ENCODE measurements at regions not wholly inside any gene's neighbourhood (a gene's known extent, or its start where the extent isn't known, plus 50 kb on each side); places are given as distances from the start of the nearest gene placed in this dataset.
A peak's percentile ranks its signal among the peaks of the same experiment; 100 is the strongest.

GRCh38 chr15:98525661-98526001 lies 122.7 kb upstream of the IGF1R start:
- Mint-ChIP-seq H3K9me3 (no peaks in the 10 kb centered on the region), H3K36me3 (no peaks in the 10 kb centered on the region), H3K4me3 (no peak overlapping the region), H3K27ac (no peak overlapping the region), H3K4me1 (peaks cover 0 to 20% of the 10 kb centered on the region in 2 donors), H3K27me3 (peaks cover 24 to 40% of the 10 kb centered on the region in 2 donors)
- DNase-seq (no peak), ATAC-seq (replicated peaks) (no peak)

DNA sequence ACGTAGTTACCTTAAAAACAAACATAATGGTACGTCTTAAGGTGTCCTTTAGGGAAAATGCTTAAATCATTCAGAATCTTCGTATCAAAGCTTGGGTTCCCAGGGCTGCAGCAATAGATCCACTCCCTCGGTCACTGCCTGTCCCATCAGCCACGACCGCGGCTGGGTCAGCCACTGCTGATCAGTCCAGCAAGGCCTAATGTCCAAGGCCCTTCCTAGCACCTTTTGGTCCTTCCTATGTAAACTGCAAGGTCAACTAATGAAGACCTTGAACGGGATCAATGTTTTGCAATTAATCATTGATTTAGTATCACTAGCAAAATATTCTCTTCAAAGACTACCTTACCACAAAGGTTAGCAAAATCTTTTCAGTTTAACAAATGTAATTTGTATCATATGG lies 122.2 kb upstream of the IGF1R start:
- peaks cover 0 to 2% of the 10 kb centered on the region in 2 donors for H3K36me3 Mint-ChIP-seq
- no peak for DNase-seq
- no peak for ATAC-seq (replicated peaks)
- peaks cover 3 to 25% of the 10 kb centered on the region in 2 donors for H3K4me1 Mint-ChIP-seq
- H3K9me3 Mint-ChIP-seq: peaks cover 0 to 2% of the 10 kb centered on the region in 2 donors
- no peak overlapping the region for H3K27ac Mint-ChIP-seq
- H3K27me3 Mint-ChIP-seq: peaks cover 27 to 40% of the 10 kb centered on the region in 2 donors
- no peak overlapping the region for H3K4me3 Mint-ChIP-seq

DNA sequence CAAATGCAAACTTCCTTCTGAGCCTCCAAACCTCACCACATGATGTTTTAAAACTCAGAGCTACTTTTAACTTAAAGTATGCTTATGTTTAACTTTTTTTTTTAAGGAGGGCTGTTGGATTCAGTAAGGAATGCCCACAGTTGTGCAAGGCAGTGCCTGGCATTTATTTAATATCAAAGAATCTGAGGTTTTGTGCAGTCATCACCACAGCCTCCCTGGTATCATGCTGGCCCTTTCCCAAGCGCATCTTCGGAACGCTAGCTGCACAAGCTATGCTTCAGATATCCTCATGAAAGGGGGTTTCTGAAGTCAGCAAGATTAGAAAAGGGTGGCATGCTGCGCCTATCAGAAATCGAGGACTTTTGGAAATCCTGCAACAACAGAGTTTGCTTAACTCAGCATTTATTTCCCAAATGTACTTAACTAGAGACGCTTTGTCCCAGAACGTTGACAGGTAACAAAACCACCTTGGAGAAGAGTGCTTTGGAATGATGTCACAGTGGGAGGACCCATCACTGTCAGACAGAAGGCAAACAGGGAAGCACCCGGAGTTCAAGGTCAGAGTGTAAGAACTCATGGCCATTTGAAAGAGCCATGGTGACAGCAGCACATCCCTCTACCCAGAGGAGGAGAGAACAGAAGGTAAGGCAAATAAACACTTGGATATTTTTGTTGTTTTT lies 120.2 kb upstream of the IGF1R start:
- Mint-ChIP-seq H3K27ac (no peak overlapping the region), H3K4me3 (no peak overlapping the region), H3K36me3 (peaks cover 0 to 2% of the 10 kb centered on the region in 2 donors), H3K9me3 (peaks cover 0 to 2% of the 10 kb centered on the region in 2 donors), H3K4me1 (peaks cover 3 to 27% of the 10 kb centered on the region in 2 donors), H3K27me3 (peaks cover 26 to 37% of the 10 kb centered on the region in 2 donors)
- ATAC-seq (replicated peaks) (no peak), DNase-seq (no peak)

- Mint-ChIP-seq H3K36me3 (peaks cover 0 to 2% of the 10 kb centered on the region in 2 donors), H3K4me3 (no peak overlapping the region), H3K9me3 (peaks cover 0 to 2% of the 10 kb centered on the region in 2 donors), H3K4me1 (peaks cover 3 to 27% of the 10 kb centered on the region in 2 donors), H3K27ac (no peak overlapping the region), H3K27me3 (peaks cover 26 to 37% of the 10 kb centered on the region in 2 donors)
- ATAC-seq (replicated peaks): no peak
- no peak for DNase-seq
Observed at GRCh38 chr15:98529205-98530145, 118.9 kb upstream of the IGF1R start.

GRCh38 chr15:98530570-98530969 lies 117.8 kb upstream of the IGF1R start:
- no peak for DNase-seq
- no peak overlapping the region for H3K4me3 Mint-ChIP-seq
- peaks cover 0 to 2% of the 10 kb centered on the region in 2 donors for H3K36me3 Mint-ChIP-seq
- H3K27ac Mint-ChIP-seq: no peak overlapping the region
- H3K4me1 Mint-ChIP-seq: peaks cover 3 to 25% of the 10 kb centered on the region in 2 donors
- peaks cover 0 to 2% of the 10 kb centered on the region in 2 donors for H3K9me3 Mint-ChIP-seq
- H3K27me3 Mint-ChIP-seq: peaks cover 26 to 27% of the 10 kb centered on the region in 2 donors
- peak; percentile 92 to 97 for ATAC-seq (replicated peaks)

DNA sequence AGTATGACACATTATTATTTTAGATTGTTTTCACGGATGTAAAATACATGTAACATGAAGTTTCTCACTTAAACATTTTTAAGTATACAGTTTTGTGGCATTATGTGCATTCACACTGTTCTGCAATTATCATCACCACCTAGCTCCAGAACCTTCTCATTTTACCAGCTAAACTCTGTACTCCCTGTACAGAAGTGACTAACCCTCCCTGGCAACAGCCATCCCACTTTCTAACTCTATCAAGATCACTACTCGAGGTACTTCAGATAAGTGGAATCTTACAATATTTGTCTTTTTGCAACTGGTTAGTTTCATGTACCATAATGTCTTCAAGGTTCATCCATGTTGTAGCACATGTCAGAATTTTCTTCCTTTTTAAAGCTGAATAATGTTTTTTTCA lies 116.3 kb upstream of the IGF1R start:
- H3K4me1 Mint-ChIP-seq: peaks cover 3 to 21% of the 10 kb centered on the region in 2 donors

GRCh38 chr15:98536976-98537375 lies 111.4 kb upstream of the IGF1R start:
- Mint-ChIP-seq H3K36me3 (no peaks in the 10 kb centered on the region), H3K4me3 (no peak overlapping the region), H3K4me1 (no peaks in the 10 kb centered on the region), H3K27ac (no peak overlapping the region), H3K9me3 (no peaks in the 10 kb centered on the region), H3K27me3 (peaks cover 36 to 56% of the 10 kb centered on the region in 2 donors)
- DNase-seq: no peak
- no peak for ATAC-seq (replicated peaks)

More for the DNA sequence above, 116.3 kb upstream of the IGF1R start:
- peaks cover 0 to 2% of the 10 kb centered on the region in 2 donors for H3K36me3 Mint-ChIP-seq
- no peak for ATAC-seq (replicated peaks)
- no peak overlapping the region for H3K27ac Mint-ChIP-seq
- H3K4me3 Mint-ChIP-seq: no peak overlapping the region
- H3K9me3 Mint-ChIP-seq: peaks cover 0 to 2% of the 10 kb centered on the region in 2 donors
- no peak for DNase-seq
- H3K27me3 Mint-ChIP-seq: peaks cover 34 to 37% of the 10 kb centered on the region in 2 donors

DNA sequence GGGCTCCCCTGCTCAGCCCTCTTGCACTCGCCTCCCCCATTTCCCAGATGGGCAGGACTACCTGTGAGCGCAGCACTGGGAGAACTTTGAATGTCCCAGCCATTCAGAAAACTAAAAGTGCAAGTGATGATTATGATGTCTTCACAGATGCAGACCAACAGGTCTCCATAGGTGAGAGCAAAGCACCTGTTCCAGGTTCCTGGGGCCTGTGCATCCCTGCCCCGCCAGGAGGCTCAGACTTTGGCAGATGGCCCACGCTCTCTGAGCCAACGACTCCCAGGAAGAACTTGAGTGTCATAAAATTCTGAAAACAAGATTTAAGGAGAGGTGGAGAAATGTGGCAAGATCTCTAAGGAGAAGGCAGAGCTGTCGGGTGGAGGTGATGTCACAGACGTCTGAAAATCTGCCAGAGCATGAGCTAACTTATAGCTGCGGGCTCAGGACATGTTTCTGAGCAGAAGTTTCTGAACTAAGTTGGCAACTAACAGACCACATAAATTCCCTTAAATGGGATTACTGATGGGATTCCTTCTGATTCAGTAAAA lies 110.8 kb upstream of the IGF1R start:
- H3K4me3 Mint-ChIP-seq: no peak overlapping the region
- ATAC-seq (replicated peaks) (no peak), DNase-seq (no peak)
- peaks cover 36 to 58% of the 10 kb centered on the region in 2 donors for H3K27me3 Mint-ChIP-seq
- no peaks in the 10 kb centered on the region for H3K36me3 Mint-ChIP-seq
- H3K4me1 Mint-ChIP-seq: no peaks in the 10 kb centered on the region
- H3K9me3 Mint-ChIP-seq: no peaks in the 10 kb centered on the region
- no peak overlapping the region for H3K27ac Mint-ChIP-seq

GRCh38 chr15:98541519-98541918 lies 106.8 kb upstream of the IGF1R start:
- Mint-ChIP-seq H3K4me3 (no peak overlapping the region), H3K4me1 (no peaks in the 10 kb centered on the region), H3K36me3 (no peaks in the 10 kb centered on the region), H3K27ac (no peak overlapping the region), H3K27me3 (peaks cover 35 to 49% of the 10 kb centered on the region in 2 donors), H3K9me3 (no peaks in the 10 kb centered on the region)
- ATAC-seq (replicated peaks) (no peak), DNase-seq (no peak)

GRCh38 chr15:98543237-98543636 lies 105.1 kb upstream of the IGF1R start:
- peaks cover 39 to 46% of the 10 kb centered on the region in 2 donors for H3K27me3 Mint-ChIP-seq
- no peak overlapping the region for H3K27ac Mint-ChIP-seq

DNA sequence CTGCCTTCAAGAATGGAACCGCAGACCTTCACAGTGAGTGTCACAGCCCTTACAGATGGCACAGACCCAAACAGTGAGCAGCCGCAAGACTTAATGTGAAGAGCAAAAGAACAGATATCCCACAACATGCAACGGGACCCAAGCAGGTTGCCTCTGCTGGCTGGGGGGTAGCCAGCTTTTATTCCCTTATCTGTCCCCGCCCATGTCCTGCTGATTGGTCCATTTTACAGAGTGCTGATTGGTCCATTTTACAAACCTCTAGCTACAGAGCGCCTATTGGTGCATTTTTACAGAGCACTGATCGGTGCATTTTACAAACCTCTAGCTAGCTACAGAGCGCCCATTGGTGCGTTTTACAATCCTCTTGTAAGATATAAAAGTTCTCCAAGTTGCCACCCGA lies 102.0 kb upstream of the IGF1R start:
- peaks cover 53 to 55% of the 10 kb centered on the region in 2 donors for H3K27me3 Mint-ChIP-seq
- no peak overlapping the region for H3K27ac Mint-ChIP-seq
- peaks cover 9 to 20% of the 10 kb centered on the region in 2 donors for H3K4me1 Mint-ChIP-seq
- DNase-seq (no peak), ATAC-seq (replicated peaks) (no peak)
- no peak overlapping the region for H3K4me3 Mint-ChIP-seq
- peaks cover 0 to 2% of the 10 kb centered on the region in 2 donors for H3K36me3 Mint-ChIP-seq
- peaks cover 0 to 5% of the 10 kb centered on the region in 2 donors for H3K9me3 Mint-ChIP-seq

More at GRCh38 chr15:98543237-98543636, 105.1 kb upstream of the IGF1R start:
- ATAC-seq (replicated peaks) (no peak), DNase-seq (no peak)
- no peaks in the 10 kb centered on the region for H3K9me3 Mint-ChIP-seq
- no peak overlapping the region for H3K4me3 Mint-ChIP-seq
- peaks cover 6 to 11% of the 10 kb centered on the region in 2 donors for H3K4me1 Mint-ChIP-seq
- no peaks in the 10 kb centered on the region for H3K36me3 Mint-ChIP-seq

- ATAC-seq (replicated peaks) (no peak), DNase-seq (no peak)
- H3K4me1 Mint-ChIP-seq: peaks cover 9 to 20% of the 10 kb centered on the region in 2 donors
- peaks cover 0 to 2% of the 10 kb centered on the region in 2 donors for H3K36me3 Mint-ChIP-seq
- peaks cover 50 to 53% of the 10 kb centered on the region in 2 donors for H3K27me3 Mint-ChIP-seq
- peaks cover 0 to 5% of the 10 kb centered on the region in 2 donors for H3K9me3 Mint-ChIP-seq
- peak overlapping the region in 1 of 2 donors; percentile 91 for H3K4me3 Mint-ChIP-seq
- H3K27ac Mint-ChIP-seq: no peak overlapping the region
Observed at GRCh38 chr15:98547275-98547674, 101.1 kb upstream of the IGF1R start.

GRCh38 chr15:98547741-98548138 lies 100.6 kb upstream of the IGF1R start:
- Mint-ChIP-seq H3K4me1 (peaks cover 9 to 20% of the 10 kb centered on the region in 2 donors), H3K36me3 (peaks cover 0 to 2% of the 10 kb centered on the region in 2 donors), H3K27me3 (peaks cover 49 to 53% of the 10 kb centered on the region in 2 donors), H3K9me3 (peaks cover 0 to 5% of the 10 kb centered on the region in 2 donors), H3K4me3 (peak overlapping the region; percentile 82 to 91), H3K27ac (peak overlapping the region; percentile 81)
- ATAC-seq (replicated peaks) (peak; percentile 65 to 73), DNase-seq (peak; percentile 5)

Measured in stimulated activated naive B cell treated with anti-CD40 and anti-IgM and Interleukin-4, amounts not matched to agents 10 μg/mL and 1 μg/mL and 100 μg/mL, for 72 hours (primary cell).